ENCODE measurements at regions not wholly inside any gene's neighbourhood (a gene's known extent, or its start where the extent isn't known, plus 50 kb on each side); places are given as distances from the start of the nearest gene placed in this dataset.

GRCh38 chr10:100650693-100651092, 94.7 kb upstream of the PAX2 start:
- TF ChIP-seq CTCF (IDR thresholded peaks at IDR 0.05) (no peak), EP300 (IDR thresholded peaks at IDR 0.05) (no peak), POLR2AphosphoS5 (IDR thresholded peaks at IDR 0.05) (no peak), POLR2A (IDR thresholded peaks at IDR 0.05) (no peak)
